Spleen (tissue), 11 donors: ENCODE measurements at regions not wholly inside any gene's neighbourhood (a gene's known extent, or its start where the extent isn't known, plus 50 kb on each side); places are given as distances from the start of the nearest gene placed in this dataset.

Experiments
- DNase-seq: peaks from one replicate; pipeline ENCODE4 v3.0.0-alpha.2; 2020
- H3K27ac ChIP-seq, 8 donors: fragments of 200-600 bp; sonication (generic) in 7 of 8; 1 replicate in 4 of 8; 2 replicates in 4 of 8; pipeline versions ENCODE4 v1.5.0 to v1.8.0; 2016 to 2021; ENCODE audit warnings: inconsistent platforms in 4 of 8, mild to moderate bottlenecking in 4 of 8, moderate library complexity in 1 of 8
- H3K27me3 ChIP-seq, 7 donors: fragments of 200-600 bp; sonication (generic) in 6 of 7; replicated peaks in 1 of 7; 1 replicate in 4 of 7; 2 replicates in 3 of 7; pipeline versions ENCODE4 v1.5.0 to v1.8.0; 2016 to 2021; ENCODE audit warnings: inconsistent platforms in 3 of 7, mild to moderate bottlenecking in 1 of 7
- H3K36me3 ChIP-seq, 6 donors: fragments of 200-600 bp; sonication (generic) in 5 of 6; 1 replicate in 4 of 6; 2 replicates in 2 of 6; pipeline versions ENCODE4 v1.5.0 to v1.8.0; 2016 to 2021; ENCODE audit warnings: inconsistent platforms in 2 of 6
- H3K4me1 ChIP-seq, 6 donors: fragments of 200-600 bp; sonication (generic) in 5 of 6; 1 replicate in 3 of 6; 2 replicates in 3 of 6; pipeline versions ENCODE4 v1.5.0 to v1.8.0; 2016 to 2021; ENCODE audit warnings: inconsistent platforms in 3 of 6
- H3K4me3 ChIP-seq, 8 donors: fragments of 200-600 bp; sonication (generic) in 7 of 8; 1 replicate in 4 of 8; 2 replicates in 4 of 8; pipeline versions ENCODE4 v1.5.0 to v1.8.0; 2016 to 2021; ENCODE audit warnings: inconsistent platforms in 4 of 8, mild to moderate bottlenecking in 4 of 8, moderate library complexity in 2 of 8
- H3K9me3 ChIP-seq, 8 donors: fragments of 200-600 bp; sonication (generic) in 7 of 8; 1 replicate in 4 of 8; 2 replicates in 4 of 8; pipeline versions ENCODE4 v1.5.0 to v1.8.0; 2016 to 2021; ENCODE audit warnings: inconsistent platforms in 4 of 8
- CTCF ChIP-seq, 11 experiments: fragments of 200-600 bp in 7 of 11; fragments of 450-650 bp in 4 of 11; sonication (generic) in 4 of 11; IDR thresholded peaks in 8 of 11; conservative IDR thresholded peaks in 3 of 11; 1 replicate in 7 of 11; 2 replicates in 4 of 11; pipeline versions ENCODE4 v1.4.0 to v1.8.0; 2016 to 2021; ENCODE audit warnings: antibody characterized with exemption in 11 of 11, inconsistent platforms in 4 of 11, mild to moderate bottlenecking in 1 of 11
- POLR2A ChIP-seq, 3 donors: fragments of 450-650 bp; IDR thresholded peaks; one replicate each; pipeline ENCODE4 v1.5.1; 2017; ENCODE audit warnings: antibody characterized with exemption in 3 of 3, mild to moderate bottlenecking in 1 of 3
- POLR2AphosphoS5 ChIP-seq, 3 donors: sonication (generic); formaldehyde crosslinking; IDR thresholded peaks; one replicate each; pipeline ENCODE4 v1.5.1; 2017; ENCODE audit warnings: antibody characterized with exemption in 3 of 3
- WGBS, 5 donors: extraction: QIAGEN DNeasy Blood & Tissue Kit in 3 of 5; methylation state at CpG; one replicate each; pipeline versions ENCODE4 v1.1.5 to v1.1.7; 2013 to 2018; 5-methylcytosine and 5-hydroxymethylcytosine counted together
- intact Hi-C: fragments of 100-400 bp; cut with DNase I; formaldehyde crosslinking; loops from one replicate; pipeline ENCODE4 v1.15.0; 2023; ENCODE audit warnings: low total_unique reads
- donor health status: healthy with polysubstance abuse.
- donor health status: DM: no; HTN: no; CAD: no; lungs with moderate emphysema.
- donor health status: DM: no; HTN: no; CAD: no.
- donor health status: Bipolar disorder and iron deficiency.
- donor health status: healthy.
- donor health status: DM: no; HTN: no; CAD: no.
- donor health status: DM: yes; HTN: yes; CAD: no.

GRCh38 chr6:121544691-121545090 lies 109.2 kb downstream of the GJA1 start:
- H3K9me3 ChIP-seq, result no peaks in the 10 kb centered on the region
- no peaks in the 10 kb centered on the region for H3K36me3 ChIP-seq
- WGBS, 5 donors, result 80 to 92% (median 86%) methylated on average over 4 of the region's 4 CpGs
- intact Hi-C loops, result no loop called here
- DNase-seq, result no peak
- H3K27ac ChIP-seq, result no peak overlapping the region
- TF ChIP-seq POLR2AphosphoS5 (IDR thresholded peaks at IDR 0.05), result no peak
- no peak for TF ChIP-seq POLR2A (IDR thresholded peaks at IDR 0.05)
- no peak for TF ChIP-seq CTCF (IDR thresholded peaks at IDR 0.05 in 8 of 11, conservative IDR thresholded peaks at IDR 0.05 in 3 of 11)
- no peaks in the 10 kb centered on the region for H3K4me1 ChIP-seq
- no peak overlapping the region for H3K4me3 ChIP-seq
- no peaks in the 10 kb centered on the region for H3K27me3 ChIP-seq

GRCh38 chr6:121548131-121548530 lies 112.7 kb downstream of the GJA1 start:
- Histone ChIP-seq H3K27me3 (no peaks in the 10 kb centered on the region), H3K36me3 (no peaks in the 10 kb centered on the region), H3K9me3 (no peaks in the 10 kb centered on the region), H3K4me1 (no peaks in the 10 kb centered on the region), H3K4me3 (no peak overlapping the region), H3K27ac (no peak overlapping the region)
- intact Hi-C loops, result no loop called here
- WGBS, 5 donors, result 47 to 71% (median 60%) methylated on average over 3 of the region's 3 CpGs
- TF ChIP-seq POLR2AphosphoS5 (IDR thresholded peaks at IDR 0.05), result no peak
- no peak for TF ChIP-seq CTCF (IDR thresholded peaks at IDR 0.05 in 8 of 11, conservative IDR thresholded peaks at IDR 0.05 in 3 of 11)
- no peak for TF ChIP-seq POLR2A (IDR thresholded peaks at IDR 0.05)
- no peak for DNase-seq

- Histone ChIP-seq H3K9me3 (no peaks in the 10 kb centered on the region), H3K27ac (no peak overlapping the region), H3K36me3 (no peaks in the 10 kb centered on the region), H3K4me1 (no peaks in the 10 kb centered on the region), H3K27me3 (no peaks in the 10 kb centered on the region), H3K4me3 (no peak overlapping the region)
- no peak for DNase-seq
- intact Hi-C loops, result no loop called here
- TF ChIP-seq POLR2A (IDR thresholded peaks at IDR 0.05) (no peak), CTCF (IDR thresholded peaks at IDR 0.05 in 8 of 11, conservative IDR thresholded peaks at IDR 0.05 in 3 of 11) (no peak), POLR2AphosphoS5 (IDR thresholded peaks at IDR 0.05) (no peak)
- 64 to 77% (median 75%) methylated on average over 3 of the region's 3 CpGs for WGBS, 5 donors
Measured at GRCh38 chr6:121549736-121550135, 114.3 kb downstream of the GJA1 start.

GRCh38 chr6:121550491-121551010 lies 115.1 kb downstream of the GJA1 start:
- TF ChIP-seq POLR2A (IDR thresholded peaks at IDR 0.05) (no peak), POLR2AphosphoS5 (IDR thresholded peaks at IDR 0.05) (no peak), CTCF (IDR thresholded peaks at IDR 0.05 in 8 of 11, conservative IDR thresholded peaks at IDR 0.05 in 3 of 11) (no peak)
- Histone ChIP-seq H3K9me3 (no peaks in the 10 kb centered on the region), H3K4me3 (no peak overlapping the region), H3K27ac (no peak overlapping the region), H3K4me1 (no peaks in the 10 kb centered on the region), H3K27me3 (no peaks in the 10 kb centered on the region), H3K36me3 (no peaks in the 10 kb centered on the region)
- no peak for DNase-seq
- 88 to 96% (median 91%) methylated on average over 3 of the region's 3 CpGs for WGBS, 5 donors
- intact Hi-C loops, result no loop called here
